ENCODE measurements at regions not wholly inside any gene's neighbourhood (a gene's known extent, or its start where the extent isn't known, plus 50 kb on each side); places are given as distances from the start of the nearest gene placed in this dataset.
A peak's percentile ranks its signal among the peaks of the same experiment; 100 is the strongest.
"Not testable (repeated sequence)": the region's sequence is repeated elsewhere in the genome, so short reads cannot be mapped to it uniquely, and the experiment has no call there.

DNA sequence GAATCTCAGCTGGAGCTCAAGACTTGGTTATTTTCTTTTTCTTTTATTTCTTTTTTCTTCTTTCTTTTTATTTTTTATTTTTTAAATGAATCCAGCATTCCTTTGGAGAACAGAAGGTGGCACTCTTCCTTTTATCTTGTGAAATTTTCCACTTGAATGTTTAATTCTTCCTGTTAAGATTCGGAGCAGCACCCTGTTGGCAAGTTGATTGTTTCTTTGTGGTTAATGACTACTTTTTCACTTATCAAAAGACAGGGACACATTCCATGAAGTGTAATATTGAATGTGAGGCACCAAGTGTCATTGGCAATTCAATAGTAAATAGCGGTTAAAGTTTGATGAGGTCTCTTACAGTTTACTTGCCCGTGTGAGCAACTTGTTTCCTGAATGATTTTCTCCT is 240.5 kb upstream of the CHD1 start:
- TF ChIP-seq, protein P1, sequence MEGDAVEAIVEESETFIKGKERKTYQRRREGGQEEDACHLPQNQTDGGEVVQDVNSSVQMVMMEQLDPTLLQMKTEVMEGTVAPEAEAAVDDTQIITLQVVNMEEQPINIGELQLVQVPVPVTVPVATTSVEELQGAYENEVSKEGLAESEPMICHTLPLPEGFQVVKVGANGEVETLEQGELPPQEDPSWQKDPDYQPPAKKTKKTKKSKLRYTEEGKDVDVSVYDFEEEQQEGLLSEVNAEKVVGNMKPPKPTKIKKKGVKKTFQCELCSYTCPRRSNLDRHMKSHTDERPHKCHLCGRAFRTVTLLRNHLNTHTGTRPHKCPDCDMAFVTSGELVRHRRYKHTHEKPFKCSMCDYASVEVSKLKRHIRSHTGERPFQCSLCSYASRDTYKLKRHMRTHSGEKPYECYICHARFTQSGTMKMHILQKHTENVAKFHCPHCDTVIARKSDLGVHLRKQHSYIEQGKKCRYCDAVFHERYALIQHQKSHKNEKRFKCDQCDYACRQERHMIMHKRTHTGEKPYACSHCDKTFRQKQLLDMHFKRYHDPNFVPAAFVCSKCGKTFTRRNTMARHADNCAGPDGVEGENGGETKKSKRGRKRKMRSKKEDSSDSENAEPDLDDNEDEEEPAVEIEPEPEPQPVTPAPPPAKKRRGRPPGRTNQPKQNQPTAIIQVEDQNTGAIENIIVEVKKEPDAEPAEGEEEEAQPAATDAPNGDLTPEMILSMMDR (conservative IDR thresholded peaks at IDR 0.05; ENCODE audit: control insufficient read depth, insufficient read depth, low read depth, low read length): peak; percentile 22
- DNase-seq (ENCODE audit: low read depth): peak; percentile 6
- no peak overlapping the region for H3K4me3 ChIP-seq (ENCODE audit: control insufficient read depth, low read depth, low read length)

DNA sequence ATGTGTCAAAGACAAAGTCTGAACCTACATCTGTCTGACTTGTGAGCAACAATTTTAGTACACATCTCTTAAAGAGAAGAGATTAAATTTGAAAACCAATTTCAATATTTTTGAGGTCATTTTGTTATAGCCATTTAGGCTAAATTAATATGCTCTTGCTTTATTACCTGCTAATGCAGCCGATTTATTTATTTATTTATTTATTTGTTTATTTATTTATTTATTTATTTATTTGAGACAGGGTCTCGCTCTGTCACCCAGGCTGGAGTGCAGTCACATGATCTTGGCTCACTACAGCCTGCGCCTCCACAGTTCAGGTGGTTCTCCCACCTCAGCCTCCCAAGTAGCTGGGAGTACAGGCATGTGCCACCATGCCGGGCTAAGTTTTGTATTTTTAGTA is 232.7 kb upstream of the CHD1 start:
- DNase-seq (ENCODE audit: low read depth); H3K4me3 ChIP-seq (ENCODE audit: control insufficient read depth, low read depth, low read length): not testable (repeated sequence)

DNA sequence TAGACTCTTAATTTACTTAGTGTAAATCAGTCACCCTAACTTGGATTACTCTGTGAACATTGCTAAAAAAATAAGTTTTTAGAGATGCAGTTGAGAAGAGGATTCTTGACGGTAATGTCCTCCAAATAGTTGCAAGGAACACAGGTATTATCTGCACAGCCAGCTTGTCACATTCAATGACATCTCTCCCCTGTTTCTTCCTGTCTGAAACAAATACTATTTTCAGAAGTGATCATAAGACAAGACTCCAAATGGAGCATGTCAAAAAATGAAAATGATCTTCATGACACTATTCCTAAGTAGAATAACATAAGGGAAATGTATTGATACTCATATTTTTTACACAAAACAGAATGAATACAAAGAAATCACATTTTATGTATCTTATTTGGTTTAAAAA is 227.9 kb upstream of the CHD1 start:
- TF ChIP-seq, protein P1 (conservative IDR thresholded peaks at IDR 0.05; ENCODE audit: control insufficient read depth, insufficient read depth, low read depth, low read length): no peak
- no peak overlapping the region for H3K4me3 ChIP-seq (ENCODE audit: control insufficient read depth, low read depth, low read length)
- DNase-seq (ENCODE audit: low read depth): no peak

DNA sequence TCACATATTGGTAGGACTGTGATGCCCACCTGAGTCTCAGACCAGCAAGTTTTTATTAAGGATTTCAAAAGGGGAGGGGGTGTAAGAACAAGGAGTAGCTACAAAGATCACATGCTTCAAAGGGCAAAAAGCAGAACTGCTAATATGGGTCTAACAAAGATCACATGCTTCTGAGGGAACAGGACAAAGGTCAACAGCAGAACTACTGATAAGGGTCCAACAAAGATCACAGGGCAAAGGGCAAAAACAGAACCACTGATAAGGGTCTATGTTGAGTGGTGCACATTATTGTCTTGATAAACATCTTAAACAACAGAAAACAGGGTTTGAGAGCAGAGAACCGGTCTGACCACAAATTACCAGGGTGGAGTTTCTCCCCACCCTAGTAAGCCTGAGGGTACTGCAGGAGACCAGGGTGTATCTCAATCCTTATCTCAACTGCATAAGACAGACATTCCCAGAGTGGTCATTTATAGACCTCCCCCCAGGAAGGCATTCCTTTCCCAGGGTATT is 214.5 kb upstream of the CHD1 start:
- not testable (repeated sequence) for DNase-seq (ENCODE audit: low read depth); H3K4me3 ChIP-seq (ENCODE audit: control insufficient read depth, low read depth, low read length)

DNA sequence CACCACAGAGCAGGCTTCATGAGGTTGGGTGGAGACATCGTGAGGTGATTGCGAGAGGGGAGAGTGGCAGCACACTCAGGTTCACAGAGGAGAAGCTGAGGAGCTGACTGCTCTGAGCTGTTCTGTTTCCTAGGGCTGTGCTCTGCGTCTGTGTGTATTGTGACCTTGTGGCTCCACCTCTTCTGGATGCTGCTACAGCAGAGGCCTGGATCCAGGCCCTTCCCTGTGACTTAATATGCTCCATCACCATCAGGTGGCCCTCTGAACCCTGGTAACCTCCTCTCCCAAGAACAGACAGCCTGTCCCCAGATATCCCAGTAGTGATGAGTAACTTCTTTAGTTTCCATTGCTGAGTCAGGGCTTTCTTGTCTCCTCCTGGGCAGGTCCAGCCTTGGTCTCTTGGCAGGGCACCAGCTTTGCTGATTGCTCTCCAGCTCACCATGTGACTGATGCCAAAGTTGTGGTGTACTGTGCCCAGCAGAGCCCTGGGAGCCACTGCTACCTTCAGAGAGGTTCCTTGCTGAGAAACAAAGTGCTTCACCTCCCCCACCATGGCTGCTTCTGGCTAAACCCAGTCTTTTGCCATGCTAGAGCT is 212.8 kb upstream of the CHD1 start:
- H3K4me3 ChIP-seq (ENCODE audit: control insufficient read depth, low read depth, low read length): no peak overlapping the region
- TF ChIP-seq, protein P1 (conservative IDR thresholded peaks at IDR 0.05; ENCODE audit: control insufficient read depth, insufficient read depth, low read depth, low read length): no peak
- DNase-seq (ENCODE audit: low read depth): no peak

DNA sequence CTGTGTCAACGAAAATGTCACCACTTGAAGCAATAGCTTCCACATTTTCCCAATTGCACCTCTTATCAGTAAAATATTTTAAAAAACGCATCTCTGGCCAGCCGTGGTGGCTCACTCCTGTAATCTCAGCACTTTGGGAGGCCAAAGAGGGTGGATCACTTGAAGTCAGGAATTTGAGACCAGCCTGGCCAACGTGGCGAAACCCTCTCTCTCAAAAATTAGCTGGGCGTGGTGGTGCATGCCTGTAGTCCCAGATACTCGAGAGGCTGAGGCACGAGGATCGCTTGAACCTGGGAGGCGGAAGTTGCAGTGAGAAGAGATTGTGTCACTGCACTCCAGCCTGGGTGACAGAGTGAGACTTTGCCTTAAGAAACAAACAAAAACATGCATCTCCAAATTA is 210.1 kb upstream of the CHD1 start:
- no peak overlapping the region for H3K4me3 ChIP-seq (ENCODE audit: control insufficient read depth, low read depth, low read length)
- TF ChIP-seq, protein P1 (conservative IDR thresholded peaks at IDR 0.05; ENCODE audit: control insufficient read depth, insufficient read depth, low read depth, low read length): no peak
- no peak for DNase-seq (ENCODE audit: low read depth)

DNA sequence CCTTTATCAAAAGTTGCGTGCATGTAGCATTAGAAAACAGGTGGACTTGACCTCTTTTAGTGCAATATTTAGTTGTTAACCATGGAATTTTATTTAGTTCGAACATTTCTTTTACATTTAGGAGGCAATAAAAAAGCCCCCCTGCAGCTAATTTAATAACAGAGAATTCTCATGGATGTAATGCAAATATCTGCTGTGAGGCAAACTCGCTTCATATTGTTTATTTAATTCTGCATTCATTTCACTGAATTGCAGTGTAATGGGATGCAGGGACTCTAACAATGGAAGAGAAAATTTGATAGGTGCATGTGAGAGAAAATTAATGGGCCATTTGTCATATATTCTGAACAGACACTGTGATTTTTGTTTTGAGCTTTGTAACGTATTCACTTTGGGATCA is 205.1 kb upstream of the CHD1 start:
- no peak overlapping the region for H3K4me3 ChIP-seq (ENCODE audit: control insufficient read depth, low read depth, low read length)
- DNase-seq (ENCODE audit: low read depth): no peak
- TF ChIP-seq, protein P1 (conservative IDR thresholded peaks at IDR 0.05; ENCODE audit: control insufficient read depth, insufficient read depth, low read depth, low read length): no peak

Measured in fibroblast of mammary gland (primary cell).